ENCODE measurements at regions not wholly inside any gene's neighbourhood (a gene's known extent, or its start where the extent isn't known, plus 50 kb on each side); places are given as distances from the start of the nearest gene placed in this dataset.

DNA sequence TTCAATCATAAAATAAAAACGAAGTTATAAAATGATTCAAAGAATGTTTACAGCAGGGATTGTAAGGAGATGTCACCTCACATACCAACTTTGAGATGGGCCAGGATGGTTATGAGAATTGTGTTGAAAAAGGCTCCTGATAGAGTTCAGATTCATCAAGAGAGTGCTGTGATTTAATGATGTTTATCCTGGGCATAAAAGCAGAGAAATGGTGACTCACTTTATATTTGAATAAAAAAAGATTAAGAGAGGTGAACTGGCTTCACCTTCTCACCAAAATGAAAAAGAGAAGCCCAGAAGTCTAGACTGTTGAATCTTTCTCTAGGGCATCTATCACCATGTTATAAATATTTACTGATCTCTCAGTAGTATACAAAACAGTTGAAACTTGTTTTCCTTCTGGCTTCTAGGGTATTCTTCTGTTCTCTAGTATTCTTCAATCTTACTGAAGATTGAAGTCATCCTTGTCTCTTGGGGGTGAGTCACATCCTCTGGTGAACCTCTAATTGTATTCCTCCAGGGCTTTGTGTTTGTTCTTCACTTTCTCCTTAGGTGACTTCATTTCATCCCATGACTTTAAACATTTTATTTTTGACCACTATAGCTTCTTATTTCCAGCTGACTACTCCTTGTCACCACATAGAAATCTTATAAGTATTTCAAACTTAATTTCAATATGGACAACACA lies 1237.3 kb upstream of the C9orf72 start:
- H2BK20ac ChIP-seq (ENCODE audit: low read length): no peak overlapping the region
- no peak overlapping the region for H4K91ac ChIP-seq (replicated peaks; ENCODE audit: insufficient read length, low read length)
- H3K36me3 ChIP-seq (ENCODE audit: control insufficient read depth in 2 of 4, insufficient read depth in 4 of 4, low read length in 3 of 4): no peaks in the 10 kb centered on the region
- no peak overlapping the region for H3K27ac ChIP-seq (ENCODE audit: low read depth, low read length)
- no peaks in the 10 kb centered on the region for H3K79me1 ChIP-seq (ENCODE audit: low read depth, low read length)
- H3K4ac ChIP-seq (replicated peaks; ENCODE audit: insufficient read length, low read depth, low read length): no peak overlapping the region
- no peak overlapping the region for H2BK120ac ChIP-seq (replicated peaks; ENCODE audit: low read depth, low read length)
- no peaks in the 10 kb centered on the region for H3K79me2 ChIP-seq (ENCODE audit: control insufficient read depth in 1 of 2, insufficient read depth in 2 of 2, low read length in 2 of 2)
- H2BK5ac ChIP-seq (ENCODE audit: low read depth, low read length): no peak overlapping the region
- TF ChIP-seq POLR2AphosphoS5 (IDR thresholded peaks at IDR 0.05; ENCODE audit: low read depth, low read length) (no peak), GABPA (IDR thresholded peaks at IDR 0.05; ENCODE audit: borderline replicate concordance, insufficient read depth, low read length) (no peak), BRCA1 (IDR thresholded peaks at IDR 0.05; ENCODE audit: low read depth, low read length) (no peak), EGR1 (IDR thresholded peaks at IDR 0.05; ENCODE audit: borderline replicate concordance, low read depth, low read length) (no peak), CHD1 (IDR thresholded peaks at IDR 0.05; ENCODE audit: low read depth, low read length) (no peak), CBX8 (IDR thresholded peaks at IDR 0.05; ENCODE audit: borderline replicate concordance, low read depth, low read length) (no peak), CHD2 (IDR thresholded peaks at IDR 0.05; ENCODE audit: low read length) (no peak), RFX5 (IDR thresholded peaks at IDR 0.05; ENCODE audit: borderline replicate concordance, low read depth, low read length) (no peak), CEBPB (IDR thresholded peaks at IDR 0.05; ENCODE audit: low read depth, low read length) (no peak), SIX5 (IDR thresholded peaks at IDR 0.05; ENCODE audit: low read depth, low read length) (no peak), RXRA (IDR thresholded peaks at IDR 0.05; ENCODE audit: insufficient read depth, low read depth, low read length) (no peak)
- TF ChIP-seq, protein P1, sequence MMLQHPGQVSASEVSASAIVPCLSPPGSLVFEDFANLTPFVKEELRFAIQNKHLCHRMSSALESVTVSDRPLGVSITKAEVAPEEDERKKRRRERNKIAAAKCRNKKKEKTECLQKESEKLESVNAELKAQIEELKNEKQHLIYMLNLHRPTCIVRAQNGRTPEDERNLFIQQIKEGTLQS (IDR thresholded peaks at IDR 0.05; ENCODE audit: insufficient read depth, low read depth, low read length): no peak
- no peaks in the 10 kb centered on the region for H4K20me1 ChIP-seq (replicated peaks in 1 of 2; ENCODE audit: control insufficient read depth in 1 of 2, insufficient read depth in 2 of 2, low read length in 2 of 2)
- H3K4me2 ChIP-seq (ENCODE audit: insufficient read depth in 1 of 2, low read depth in 2 of 2, low read length in 2 of 2): no peak overlapping the region
- H3K23me2 ChIP-seq (ENCODE audit: low read depth, low read length): no peaks in the 10 kb centered on the region
- no peak overlapping the region for H4K5ac ChIP-seq (ENCODE audit: insufficient read length, low read depth, low read length)
- H4K8ac ChIP-seq (ENCODE audit: extremely low read depth, insufficient read depth, low read length): no peak overlapping the region
- DNase-seq (ENCODE audit: low read depth in 1 of 2, low spot score in 2 of 2) (no peak), FAIRE-seq (no peak)
- WGBS, 2 experiments (ENCODE audit: extremely low coverage in 1 of 2, insufficient coverage in 1 of 2, insufficient read length in 1 of 2, insufficient replicate concordance in 2 of 2, low coverage in 1 of 2, low lambda C conversion rate in 2 of 2, missing lambda C conversion rate in 1 of 2): 78% methylated on average over 1 of the region's 1 CpG; no CpG with 5 or more reads in 1 of the 2 experiments
- no peak overlapping the region for H2BK15ac ChIP-seq (ENCODE audit: low read length)
- H2AFZ ChIP-seq (ENCODE audit: low read length): no peak overlapping the region
- no peak overlapping the region for H3K14ac ChIP-seq (ENCODE audit: insufficient read length)
- no peak overlapping the region for H3K4me3 ChIP-seq (ENCODE audit: extremely low read depth in 1 of 4, insufficient read depth in 2 of 4, low read depth in 3 of 4, low read length in 4 of 4)
- H3K9me3 ChIP-seq (ENCODE audit: insufficient read depth in 2 of 2, low read depth in 1 of 2, low read length in 1 of 2): no peaks in the 10 kb centered on the region
- no peak overlapping the region for H3K23ac ChIP-seq (ENCODE audit: insufficient read length)
- ChIA-PET POLR2A (ENCODE audit: partially characterized antibody) (no interaction called here), CTCF (ENCODE audit: partially characterized antibody) (no interaction called here)
- H3K27me3 ChIP-seq (replicated peaks in 1 of 4; ENCODE audit: control insufficient read depth in 3 of 4, extremely low read depth in 1 of 4, insufficient read depth in 3 of 4, low read length in 3 of 4): no peaks in the 10 kb centered on the region
- no peak overlapping the region for H2AK5ac ChIP-seq (ENCODE audit: low read depth, low read length)
- H3K4me1 ChIP-seq (replicated peaks in 1 of 4; ENCODE audit: control insufficient read depth in 3 of 4, insufficient read depth in 4 of 4, low read length in 3 of 4): no peaks in the 10 kb centered on the region
- no peak overlapping the region for H2BK12ac ChIP-seq (ENCODE audit: low read depth, low read length)
- H3K56ac ChIP-seq (replicated peaks; ENCODE audit: insufficient read length, low read depth, low read length): no peak overlapping the region
- no peak overlapping the region for H3K9ac ChIP-seq (replicated peaks in 1 of 4; ENCODE audit: extremely low read depth in 1 of 4, low read depth in 3 of 4, low read length in 3 of 4)
- H3K18ac ChIP-seq (ENCODE audit: extremely low read depth, low read length): no peak overlapping the region
